GM12872 (cell line): ENCODE measurements at regions not wholly inside any gene's neighbourhood (a gene's known extent, or its start where the extent isn't known, plus 50 kb on each side); places are given as distances from the start of the nearest gene placed in this dataset.

Source experiments
- TF ChIP-seq, protein P1 (sequence below): IDR thresholded peaks from 3 replicates; pipeline ENCODE4 v1.5.1; 2011; ENCODE audit warnings: low read depth, mild to moderate bottlenecking, low read length, moderate library complexity; ENCODE audit not compliant: insufficient read depth

DNA sequence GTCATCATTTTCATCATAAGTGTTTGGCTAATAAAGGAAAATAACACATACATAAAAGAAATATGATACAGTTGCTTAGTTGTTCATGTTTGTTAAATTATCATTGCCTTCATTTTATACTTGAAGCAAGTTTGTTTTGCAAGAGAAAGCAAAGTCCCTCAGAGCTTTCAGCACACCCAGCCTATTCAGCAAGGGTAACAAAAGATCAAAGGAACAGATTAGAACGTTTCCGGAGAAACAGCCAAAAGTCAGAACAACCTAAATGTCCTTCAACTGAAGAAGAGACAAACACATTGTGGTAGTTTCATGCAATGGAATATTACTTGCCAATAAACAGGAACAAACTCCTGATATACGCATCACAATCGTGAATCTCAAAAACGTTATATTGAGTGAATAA, 380.7 kb downstream of the MZT1 start:
- TF ChIP-seq, protein P1, sequence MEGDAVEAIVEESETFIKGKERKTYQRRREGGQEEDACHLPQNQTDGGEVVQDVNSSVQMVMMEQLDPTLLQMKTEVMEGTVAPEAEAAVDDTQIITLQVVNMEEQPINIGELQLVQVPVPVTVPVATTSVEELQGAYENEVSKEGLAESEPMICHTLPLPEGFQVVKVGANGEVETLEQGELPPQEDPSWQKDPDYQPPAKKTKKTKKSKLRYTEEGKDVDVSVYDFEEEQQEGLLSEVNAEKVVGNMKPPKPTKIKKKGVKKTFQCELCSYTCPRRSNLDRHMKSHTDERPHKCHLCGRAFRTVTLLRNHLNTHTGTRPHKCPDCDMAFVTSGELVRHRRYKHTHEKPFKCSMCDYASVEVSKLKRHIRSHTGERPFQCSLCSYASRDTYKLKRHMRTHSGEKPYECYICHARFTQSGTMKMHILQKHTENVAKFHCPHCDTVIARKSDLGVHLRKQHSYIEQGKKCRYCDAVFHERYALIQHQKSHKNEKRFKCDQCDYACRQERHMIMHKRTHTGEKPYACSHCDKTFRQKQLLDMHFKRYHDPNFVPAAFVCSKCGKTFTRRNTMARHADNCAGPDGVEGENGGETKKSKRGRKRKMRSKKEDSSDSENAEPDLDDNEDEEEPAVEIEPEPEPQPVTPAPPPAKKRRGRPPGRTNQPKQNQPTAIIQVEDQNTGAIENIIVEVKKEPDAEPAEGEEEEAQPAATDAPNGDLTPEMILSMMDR: no peak

DNA sequence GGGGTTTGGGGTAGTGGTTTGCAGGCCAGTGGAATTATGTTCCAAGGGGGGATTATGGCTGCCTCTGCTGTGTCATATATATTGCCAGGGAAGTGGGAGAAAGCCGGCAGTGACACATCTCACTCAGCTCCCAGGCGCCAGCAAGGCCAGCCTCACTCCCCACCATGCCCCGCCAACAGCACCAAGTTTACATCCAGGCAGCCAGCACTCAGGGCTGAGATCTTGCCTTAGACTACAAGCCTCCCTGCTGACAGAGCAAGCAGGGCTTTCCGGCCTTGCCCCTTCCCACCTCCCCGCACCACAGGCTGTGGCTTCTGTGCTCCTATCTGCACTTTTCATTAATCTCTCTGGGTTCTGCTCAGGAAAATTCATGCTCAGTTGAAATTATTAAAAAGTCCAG, 385.1 kb downstream of the MZT1 start:
- TF ChIP-seq, protein P1: no peak

DNA sequence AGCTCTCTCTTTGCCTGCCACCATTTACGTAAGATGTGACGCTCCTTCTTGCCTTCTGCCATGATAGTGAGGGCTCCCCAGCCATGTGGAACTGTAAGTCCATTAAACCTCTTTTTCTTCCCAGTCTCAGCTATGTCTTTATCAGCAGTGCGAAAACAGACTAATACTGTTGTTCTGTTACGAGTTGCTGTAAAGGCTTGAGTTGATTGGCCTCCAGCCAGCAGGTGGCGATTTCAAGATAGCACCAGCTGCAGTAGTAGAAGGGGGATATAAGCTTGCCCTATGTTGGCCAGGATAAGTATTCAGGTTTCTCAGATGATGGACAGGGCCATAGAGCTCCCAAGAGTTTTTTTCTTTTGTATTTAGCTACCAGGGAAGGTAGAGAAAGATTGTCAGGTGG, 385.5 kb downstream of the MZT1 start:
- TF ChIP-seq, protein P1: no peak

DNA sequence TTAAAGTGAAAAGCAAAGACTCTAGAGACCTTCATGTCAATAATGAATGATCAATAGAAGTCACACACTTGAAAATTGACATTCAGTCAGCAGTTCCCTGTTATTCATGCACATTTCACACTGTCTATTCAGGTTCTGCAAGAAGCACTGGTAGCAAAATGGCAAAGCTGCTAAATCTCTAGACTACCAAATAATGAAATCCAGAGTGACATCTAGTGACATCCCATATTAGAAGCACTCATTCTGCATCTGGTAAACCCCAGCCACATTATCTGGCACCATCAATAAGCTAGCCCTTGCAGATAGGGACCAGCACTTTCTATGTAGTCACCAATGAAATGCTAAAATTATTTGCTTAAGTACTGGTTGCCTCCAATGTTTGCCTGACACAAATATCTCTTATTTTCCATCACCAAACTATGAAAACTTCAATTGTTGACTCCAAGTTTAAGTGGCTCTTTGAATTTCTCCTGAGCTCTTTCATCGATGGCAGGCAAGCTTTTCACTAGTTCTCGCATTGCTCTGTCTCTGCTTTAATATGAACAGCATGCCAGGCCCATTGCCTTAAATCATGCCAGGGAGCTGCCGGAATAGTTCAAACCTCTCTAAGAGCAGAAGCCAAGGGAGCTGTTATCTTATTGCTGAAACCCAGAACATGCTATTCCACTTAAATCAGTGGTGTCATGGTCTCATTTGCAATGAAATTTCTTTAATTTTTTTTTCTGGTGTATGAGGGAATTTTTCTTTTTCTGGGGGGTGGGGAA, 409.9 kb downstream of the MZT1 start:
- TF ChIP-seq, protein P1: no peak

DNA sequence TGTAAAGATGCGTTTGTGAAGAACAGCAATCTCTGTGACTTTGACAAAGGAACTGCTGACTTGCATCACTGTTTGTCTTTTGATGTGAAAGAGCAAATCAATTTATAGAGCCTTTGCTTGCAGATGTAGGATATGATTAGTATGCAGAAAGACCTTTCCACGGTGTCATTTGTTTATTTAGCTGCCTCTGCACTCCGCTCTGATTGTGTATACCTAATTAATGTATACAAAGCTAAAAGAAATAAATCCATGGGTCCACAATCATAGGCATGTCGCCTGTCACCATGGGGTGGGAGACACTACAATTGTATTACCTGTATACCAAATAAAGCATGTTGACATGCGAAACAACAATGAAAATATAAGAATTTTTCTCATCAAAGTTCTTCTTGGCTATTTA, 410.7 kb downstream of the MZT1 start:
- TF ChIP-seq, protein P1: no peak

DNA sequence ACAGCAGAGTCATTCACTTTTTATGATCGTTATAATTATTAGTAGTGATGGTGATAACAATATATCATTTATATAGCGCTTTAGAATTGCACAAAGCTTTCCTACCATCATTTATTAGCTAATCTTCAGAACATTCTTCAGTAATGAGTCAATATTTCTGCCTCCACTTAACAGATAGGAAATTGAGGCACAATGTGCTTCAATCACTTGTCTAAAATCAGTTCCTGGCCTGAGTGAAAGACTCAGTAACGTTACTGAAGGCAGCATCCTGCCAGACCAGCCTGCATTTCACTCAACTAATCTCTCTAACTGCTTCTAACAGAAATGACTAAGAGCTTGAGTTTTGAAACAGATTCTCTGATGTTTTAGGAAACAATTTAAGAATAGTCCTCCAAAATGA, 412.1 kb downstream of the MZT1 start:
- TF ChIP-seq, protein P1: no peak

DNA sequence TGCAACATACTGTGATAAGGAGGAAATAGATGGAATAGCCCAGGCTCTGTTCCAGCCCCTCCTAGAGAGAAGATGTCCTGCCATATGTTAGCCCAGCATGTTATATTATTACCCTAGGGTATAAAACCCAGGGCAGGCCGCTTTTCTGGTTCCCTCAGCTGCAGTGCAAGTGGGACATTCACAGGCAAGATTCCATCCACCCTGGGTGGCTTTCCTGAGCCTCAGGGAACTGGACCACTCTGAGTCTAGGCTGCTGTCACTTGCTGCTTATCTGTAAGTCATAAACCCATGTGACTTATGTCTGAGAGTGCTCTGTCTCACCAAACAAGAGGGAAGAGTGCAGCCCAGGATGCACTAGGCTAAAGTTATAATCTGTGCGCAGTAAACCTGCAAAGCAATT, 413.2 kb downstream of the MZT1 start:
- TF ChIP-seq, protein P1: no peak
